ENCODE measurements at regions not wholly inside any gene's neighbourhood (a gene's known extent, or its start where the extent isn't known, plus 50 kb on each side); places are given as distances from the start of the nearest gene placed in this dataset.

DNA sequence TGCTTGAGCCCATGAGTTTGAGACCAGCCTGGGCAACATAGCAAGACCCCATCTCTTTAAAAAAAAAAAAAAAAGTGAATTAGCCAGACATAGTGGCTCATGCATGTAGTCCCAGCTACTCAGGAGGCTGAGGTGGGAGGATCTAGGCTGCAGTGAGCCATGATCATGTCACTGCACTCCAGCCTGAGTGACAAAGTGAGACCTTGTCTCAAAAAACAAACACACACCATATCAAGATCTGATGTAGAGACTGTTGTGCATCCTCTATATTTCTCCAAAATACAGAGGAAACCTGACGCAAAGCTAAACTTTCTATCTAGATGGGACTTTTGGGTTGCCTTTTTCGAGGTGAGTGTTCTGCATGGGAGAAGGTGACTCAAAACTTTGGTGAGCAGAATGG, 77.4 kb upstream of the SLC8A3 start:
- no peaks in the 10 kb centered on the region; the same call in none of the 2 replicates for H3K27me3 ChIP-seq (ENCODE audit: control insufficient read depth, insufficient read depth, low read length)
- DNase-seq (ENCODE audit: low read depth, low spot score) (no peak), ATAC-seq (no peak)
- ChIA-PET CTCF (no interaction called here), POLR2A (no interaction called here)
- H3K27ac ChIP-seq (ENCODE audit: low read length): no peak overlapping the region
- TF ChIP-seq, protein P1, sequence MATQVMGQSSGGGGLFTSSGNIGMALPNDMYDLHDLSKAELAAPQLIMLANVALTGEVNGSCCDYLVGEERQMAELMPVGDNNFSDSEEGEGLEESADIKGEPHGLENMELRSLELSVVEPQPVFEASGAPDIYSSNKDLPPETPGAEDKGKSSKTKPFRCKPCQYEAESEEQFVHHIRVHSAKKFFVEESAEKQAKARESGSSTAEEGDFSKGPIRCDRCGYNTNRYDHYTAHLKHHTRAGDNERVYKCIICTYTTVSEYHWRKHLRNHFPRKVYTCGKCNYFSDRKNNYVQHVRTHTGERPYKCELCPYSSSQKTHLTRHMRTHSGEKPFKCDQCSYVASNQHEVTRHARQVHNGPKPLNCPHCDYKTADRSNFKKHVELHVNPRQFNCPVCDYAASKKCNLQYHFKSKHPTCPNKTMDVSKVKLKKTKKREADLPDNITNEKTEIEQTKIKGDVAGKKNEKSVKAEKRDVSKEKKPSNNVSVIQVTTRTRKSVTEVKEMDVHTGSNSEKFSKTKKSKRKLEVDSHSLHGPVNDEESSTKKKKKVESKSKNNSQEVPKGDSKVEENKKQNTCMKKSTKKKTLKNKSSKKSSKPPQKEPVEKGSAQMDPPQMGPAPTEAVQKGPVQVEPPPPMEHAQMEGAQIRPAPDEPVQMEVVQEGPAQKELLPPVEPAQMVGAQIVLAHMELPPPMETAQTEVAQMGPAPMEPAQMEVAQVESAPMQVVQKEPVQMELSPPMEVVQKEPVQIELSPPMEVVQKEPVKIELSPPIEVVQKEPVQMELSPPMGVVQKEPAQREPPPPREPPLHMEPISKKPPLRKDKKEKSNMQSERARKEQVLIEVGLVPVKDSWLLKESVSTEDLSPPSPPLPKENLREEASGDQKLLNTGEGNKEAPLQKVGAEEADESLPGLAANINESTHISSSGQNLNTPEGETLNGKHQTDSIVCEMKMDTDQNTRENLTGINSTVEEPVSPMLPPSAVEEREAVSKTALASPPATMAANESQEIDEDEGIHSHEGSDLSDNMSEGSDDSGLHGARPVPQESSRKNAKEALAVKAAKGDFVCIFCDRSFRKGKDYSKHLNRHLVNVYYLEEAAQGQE (IDR thresholded peaks at IDR 0.05; ENCODE audit: insufficient read depth in 1 of 2, low read depth in 2 of 2, low read length in 1 of 2): no peak
- TF ChIP-seq POLR2AphosphoS5 (IDR thresholded peaks at IDR 0.05; ENCODE audit: low read depth, low read length): no peak
- TF ChIP-seq, protein P2, sequence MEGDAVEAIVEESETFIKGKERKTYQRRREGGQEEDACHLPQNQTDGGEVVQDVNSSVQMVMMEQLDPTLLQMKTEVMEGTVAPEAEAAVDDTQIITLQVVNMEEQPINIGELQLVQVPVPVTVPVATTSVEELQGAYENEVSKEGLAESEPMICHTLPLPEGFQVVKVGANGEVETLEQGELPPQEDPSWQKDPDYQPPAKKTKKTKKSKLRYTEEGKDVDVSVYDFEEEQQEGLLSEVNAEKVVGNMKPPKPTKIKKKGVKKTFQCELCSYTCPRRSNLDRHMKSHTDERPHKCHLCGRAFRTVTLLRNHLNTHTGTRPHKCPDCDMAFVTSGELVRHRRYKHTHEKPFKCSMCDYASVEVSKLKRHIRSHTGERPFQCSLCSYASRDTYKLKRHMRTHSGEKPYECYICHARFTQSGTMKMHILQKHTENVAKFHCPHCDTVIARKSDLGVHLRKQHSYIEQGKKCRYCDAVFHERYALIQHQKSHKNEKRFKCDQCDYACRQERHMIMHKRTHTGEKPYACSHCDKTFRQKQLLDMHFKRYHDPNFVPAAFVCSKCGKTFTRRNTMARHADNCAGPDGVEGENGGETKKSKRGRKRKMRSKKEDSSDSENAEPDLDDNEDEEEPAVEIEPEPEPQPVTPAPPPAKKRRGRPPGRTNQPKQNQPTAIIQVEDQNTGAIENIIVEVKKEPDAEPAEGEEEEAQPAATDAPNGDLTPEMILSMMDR (IDR thresholded peaks at IDR 0.05): no peak
- TF ChIP-seq SIN3A (IDR thresholded peaks at IDR 0.05; ENCODE audit: borderline replicate concordance, insufficient read depth, low read depth, low read length): no peak
- TF ChIP-seq TCF7L2 (IDR thresholded peaks at IDR 0.05; ENCODE audit: low read depth, low read length): no peak
- intact Hi-C loops (cut with micrococcal nuclease; ENCODE audit: unreplicated experiment): no loop called here
- H3K9me3 ChIP-seq (ENCODE audit: control insufficient read depth, insufficient read depth, low read depth, low read length): no peaks in the 10 kb centered on the region
- BruUV-seq (replicated peaks): no TSS peak
- H3K4me1 ChIP-seq (ENCODE audit: control insufficient read depth, insufficient read depth, low read length): no peaks in the 10 kb centered on the region
- no peaks in the 10 kb centered on the region for H3K36me3 ChIP-seq (ENCODE audit: control insufficient read depth, insufficient read depth, low read length)
- in situ Hi-C loops (cut with HindIII; ENCODE audit: low pct_unique_long_range_greater_than_20kb, low sequenced_read_pairs): no loop called here
- H3K4me3 ChIP-seq (ENCODE audit: low read depth in 2 of 2, low read length in 2 of 2): no peak overlapping the region

DNA sequence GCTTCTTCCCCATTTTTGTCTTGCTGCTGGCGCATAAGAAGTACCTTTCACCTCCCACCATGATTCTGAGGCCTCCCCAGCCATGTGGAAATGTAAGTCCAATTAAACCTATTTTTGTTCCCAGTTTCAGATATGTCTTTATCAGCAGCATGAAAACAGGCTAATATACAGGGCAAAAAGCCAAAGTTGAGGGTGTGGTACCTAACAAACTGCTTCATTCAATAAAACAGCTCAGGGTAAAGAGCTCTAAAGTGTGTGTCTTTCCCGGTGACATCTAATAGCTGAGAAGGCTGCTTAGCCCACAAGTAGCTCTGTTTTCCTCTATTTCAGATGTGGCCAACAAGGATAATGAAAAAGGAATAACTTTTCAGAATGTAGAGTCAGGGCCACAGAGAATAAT, 76.7 kb upstream of the SLC8A3 start:
- POLR2A ChIA-PET: no interaction called here
- ATAC-seq (no peak), DNase-seq (ENCODE audit: low read depth, low spot score) (no peak)
- Histone ChIP-seq H3K27me3 (ENCODE audit: control insufficient read depth, insufficient read depth, low read length) (no peaks in the 10 kb centered on the region; the same call in none of the 2 replicates), H3K4me3 (ENCODE audit: low read depth in 2 of 2, low read length in 2 of 2) (no peak overlapping the region), H3K27ac (ENCODE audit: low read length) (no peak overlapping the region), H3K36me3 (ENCODE audit: control insufficient read depth, insufficient read depth, low read length) (no peaks in the 10 kb centered on the region), H3K9me3 (ENCODE audit: control insufficient read depth, insufficient read depth, low read depth, low read length) (no peaks in the 10 kb centered on the region), H3K4me1 (ENCODE audit: control insufficient read depth, insufficient read depth, low read length) (no peaks in the 10 kb centered on the region)
- CTCF ChIA-PET: no interaction called here
- in situ Hi-C loops (cut with HindIII; ENCODE audit: low pct_unique_long_range_greater_than_20kb, low sequenced_read_pairs) (no loop called here), intact Hi-C loops (cut with micrococcal nuclease; ENCODE audit: unreplicated experiment) (no loop called here)
- BruUV-seq (replicated peaks): no TSS peak
- TF ChIP-seq SIN3A (IDR thresholded peaks at IDR 0.05; ENCODE audit: borderline replicate concordance, insufficient read depth, low read depth, low read length): no peak
- TF ChIP-seq TCF7L2 (IDR thresholded peaks at IDR 0.05; ENCODE audit: low read depth, low read length): no peak
- TF ChIP-seq, protein P2 (IDR thresholded peaks at IDR 0.05): no peak
- TF ChIP-seq, protein P1 (IDR thresholded peaks at IDR 0.05; ENCODE audit: insufficient read depth in 1 of 2, low read depth in 2 of 2, low read length in 1 of 2): no peak
- no peak for TF ChIP-seq POLR2AphosphoS5 (IDR thresholded peaks at IDR 0.05; ENCODE audit: low read depth, low read length)

Measured in Panc1 (cell line).